Inferior parietal cortex (tissue), 1 donor: ENCODE measurements at regions not wholly inside any gene's neighbourhood (a gene's known extent, or its start where the extent isn't known, plus 50 kb on each side); places are given as distances from the start of the nearest gene placed in this dataset.

Experiments used
- DNase-seq: peaks from one replicate; pipeline ENCODE4 v3.0.0-alpha.2; 2016; ENCODE audit errors: extremely low spot score

DNA sequence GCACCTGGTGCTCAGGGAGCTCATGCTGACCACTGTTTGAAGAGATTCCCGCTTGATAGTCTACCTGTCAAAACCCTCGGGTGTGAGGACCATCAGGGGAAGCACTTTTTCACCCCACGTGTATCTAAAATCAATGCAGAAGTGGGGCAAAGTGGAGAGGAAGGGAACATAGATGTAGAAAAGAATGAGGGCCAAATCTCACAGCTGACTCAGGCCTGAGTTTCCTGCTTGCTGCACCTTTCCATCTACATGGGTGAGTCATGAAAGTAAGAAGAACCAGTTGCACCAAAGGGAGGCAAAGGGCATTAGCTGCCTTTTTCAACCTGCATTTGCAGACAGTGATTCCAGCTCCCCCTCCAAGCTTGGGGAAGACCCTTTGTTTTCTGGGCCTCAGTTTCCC, 100.2 kb upstream of the MYCN start:
- DNase-seq, result no peak

- DNase-seq, result no peak
Observed at GRCh38 chr2:15840969-15841368, 99.4 kb upstream of the MYCN start.

- no peak for DNase-seq
Observed at GRCh38 chr2:15841776-15842560, 98.4 kb upstream of the MYCN start.

DNA sequence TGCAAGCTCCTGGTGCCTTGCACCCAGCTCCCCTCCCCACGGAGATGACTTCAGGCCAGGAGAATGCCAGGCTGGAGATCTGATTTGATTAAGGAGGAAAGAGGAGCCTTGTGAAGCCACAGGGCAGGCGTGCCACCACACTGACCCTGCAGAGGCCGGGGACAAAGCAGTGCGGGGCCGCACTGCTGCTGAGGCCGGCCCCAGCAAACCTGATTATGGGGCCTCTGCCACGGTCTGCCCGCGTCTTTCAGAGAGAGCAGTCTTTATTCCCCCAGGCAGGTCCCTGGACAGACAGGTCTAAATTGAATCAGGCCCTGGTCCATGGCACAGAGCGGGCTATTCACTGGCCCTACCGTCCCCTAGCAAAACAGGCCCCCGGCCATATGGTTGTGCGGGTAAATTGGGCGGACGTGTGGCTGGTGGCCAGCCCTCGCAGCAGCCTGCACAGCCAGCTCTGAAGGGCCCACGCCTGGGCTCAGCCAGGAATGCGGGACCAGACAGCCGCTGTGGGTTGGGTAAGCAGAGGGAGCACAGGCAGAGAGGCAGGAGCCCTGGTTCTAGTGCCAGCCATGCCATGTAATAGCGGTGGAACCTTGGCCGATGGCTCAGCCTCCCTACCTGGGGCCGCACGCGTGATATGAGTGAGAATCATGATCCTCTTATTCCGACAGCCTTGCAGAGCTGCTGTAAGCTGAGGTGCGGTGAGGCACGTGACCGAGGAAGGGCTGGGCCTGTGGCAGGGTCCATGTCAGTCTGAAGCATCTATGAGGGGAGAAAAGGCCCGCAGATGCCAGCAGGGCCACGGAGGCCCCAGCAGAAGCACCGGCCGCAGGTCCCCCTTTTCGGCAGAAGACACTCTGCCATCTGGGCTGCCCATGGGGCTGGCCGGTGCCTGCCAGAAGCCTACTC, 97.3 kb upstream of the MYCN start:
- peak; percentile 19 for DNase-seq

- no peak for DNase-seq
Observed at GRCh38 chr2:15844211-15844801, 96.0 kb upstream of the MYCN start.

DNA sequence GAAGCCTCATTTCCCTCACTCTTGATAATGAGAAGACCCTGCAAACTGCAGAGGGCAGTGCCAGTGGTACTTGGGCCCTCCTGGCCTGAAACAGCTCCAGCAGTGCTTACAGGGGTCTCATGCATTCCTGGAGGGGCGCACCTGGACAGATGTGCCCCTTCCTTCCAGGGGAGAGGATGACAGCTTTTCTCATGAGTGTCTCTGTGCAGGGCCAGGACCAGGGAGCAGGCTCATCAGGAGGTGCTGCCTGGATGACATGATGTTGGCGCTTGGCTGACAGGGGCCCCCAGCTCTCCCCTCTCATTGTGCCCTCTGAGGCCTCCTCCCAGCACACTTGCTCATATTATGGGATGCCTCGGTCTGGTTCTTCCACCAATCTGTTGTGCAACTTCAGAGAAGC, 95.1 kb upstream of the MYCN start:
- no peak for DNase-seq

GRCh38 chr2:15845737-15846405, 94.5 kb upstream of the MYCN start:
- DNase-seq, result no peak

GRCh38 chr2:15846626-15847025, 93.7 kb upstream of the MYCN start:
- DNase-seq, result no peak

DNA sequence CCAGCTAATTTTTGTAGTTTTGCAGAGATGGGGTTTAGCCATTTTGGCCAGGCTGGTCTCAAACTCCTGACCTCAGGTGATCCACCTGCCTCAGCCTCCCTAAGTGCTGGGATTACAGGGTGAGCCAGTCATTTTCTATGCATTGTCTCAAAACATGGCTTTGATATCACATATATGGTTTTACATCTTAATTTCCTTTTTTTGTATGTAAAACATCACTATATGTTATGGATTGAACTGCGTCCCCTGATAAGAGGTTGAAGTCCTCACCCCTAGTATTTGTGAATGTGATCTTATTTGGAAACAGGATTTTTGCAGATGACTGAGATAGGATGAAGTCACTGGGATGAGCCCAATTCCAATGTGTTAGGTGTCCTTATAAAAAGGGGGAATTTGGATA, 89.8 kb upstream of the MYCN start:
- no peak for DNase-seq

- no peak for DNase-seq
Observed at GRCh38 chr2:15851076-15851693, 89.2 kb upstream of the MYCN start.

- DNase-seq, result no peak
Observed at GRCh38 chr2:15852811-15853210, 87.5 kb upstream of the MYCN start.

DNA sequence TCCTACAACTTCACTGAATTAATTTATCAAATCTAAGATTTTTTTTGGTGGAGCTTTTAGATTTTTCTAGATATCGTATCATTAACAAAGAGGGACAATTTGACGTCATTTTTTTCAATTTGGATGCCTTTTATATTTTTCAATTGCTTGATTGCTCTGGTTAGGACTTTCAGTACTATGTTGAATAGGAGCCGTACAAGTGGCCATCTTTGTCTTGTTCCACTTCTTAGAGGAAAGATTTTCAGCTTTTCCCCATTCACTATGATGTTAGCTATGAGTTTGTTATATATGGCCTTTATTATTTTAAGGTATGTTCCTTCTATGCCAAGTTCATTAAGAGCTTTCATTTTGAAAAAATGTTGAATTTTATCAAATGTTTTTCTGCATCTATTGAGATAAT, 86.4 kb upstream of the MYCN start:
- DNase-seq, result no peak

GRCh38 chr2:15855766-15856260, 84.5 kb upstream of the MYCN start:
- DNase-seq, result no peak

DNA sequence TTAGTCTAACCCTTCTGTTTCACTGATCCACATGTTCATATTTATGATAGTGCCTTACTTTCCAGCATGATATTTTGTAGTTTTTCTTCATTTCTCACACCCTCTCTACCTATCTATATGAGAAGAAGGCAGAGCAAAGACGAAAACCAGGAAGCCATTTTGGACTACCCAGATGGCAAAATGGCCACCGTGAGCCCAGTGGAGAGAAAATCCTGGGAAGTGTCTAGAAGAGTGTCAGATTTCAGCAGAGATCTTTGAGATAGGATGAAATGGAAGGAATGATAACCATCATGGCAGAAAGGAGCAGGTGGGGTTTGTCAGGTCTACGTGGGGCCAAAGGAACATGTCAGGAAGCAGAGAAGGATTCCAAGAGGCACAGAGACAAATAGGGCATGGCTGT, 84.0 kb upstream of the MYCN start:
- DNase-seq, result no peak

DNA sequence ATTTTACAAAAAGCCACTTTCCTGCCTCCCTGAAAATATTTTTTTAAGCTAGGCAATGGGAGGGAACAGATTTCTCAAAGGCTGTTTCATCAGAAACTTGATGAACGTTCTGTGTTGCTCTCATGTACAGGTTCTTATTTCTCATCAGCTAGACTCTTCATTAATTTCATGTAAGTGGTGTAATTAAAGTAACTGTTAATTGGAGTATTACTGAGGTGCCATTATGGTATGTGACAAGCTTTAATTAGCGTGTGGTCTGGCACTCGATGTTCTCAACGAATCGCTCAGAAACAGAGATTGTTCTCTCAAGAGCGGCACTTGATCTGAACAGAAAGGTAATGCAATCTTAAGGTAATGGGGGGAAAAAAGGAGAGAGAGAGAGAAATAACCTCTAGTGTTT, 81.9 kb upstream of the MYCN start:
- no peak for DNase-seq

DNA sequence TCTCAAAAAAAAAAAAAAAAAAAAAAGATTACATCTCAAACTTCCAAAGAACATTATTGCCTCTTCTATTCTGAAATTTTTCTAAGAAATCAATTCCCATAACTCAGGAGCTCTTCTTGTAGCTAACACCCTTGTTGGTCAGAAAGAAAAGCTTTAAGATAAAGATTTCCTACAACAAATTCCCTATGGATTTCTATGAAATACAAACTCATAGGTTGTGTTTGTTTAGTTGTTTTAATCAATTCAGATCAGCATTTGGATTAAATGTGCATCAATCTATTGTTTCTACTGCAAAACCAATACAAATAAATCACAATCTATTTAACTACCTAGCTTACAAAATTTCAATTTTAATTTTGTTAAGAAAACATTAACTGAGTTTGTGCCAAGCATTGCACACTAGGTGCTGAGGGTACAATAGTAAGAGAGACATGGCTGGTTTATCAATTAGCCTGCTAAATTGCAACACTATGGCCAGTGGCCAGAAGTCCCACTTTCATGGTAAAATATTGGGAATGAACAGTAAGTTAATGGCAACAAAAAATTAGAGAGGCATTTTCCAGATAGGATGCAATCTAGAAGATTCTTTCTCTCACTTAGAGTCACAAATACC, 80.2 kb upstream of the MYCN start:
- no peak for DNase-seq

DNA sequence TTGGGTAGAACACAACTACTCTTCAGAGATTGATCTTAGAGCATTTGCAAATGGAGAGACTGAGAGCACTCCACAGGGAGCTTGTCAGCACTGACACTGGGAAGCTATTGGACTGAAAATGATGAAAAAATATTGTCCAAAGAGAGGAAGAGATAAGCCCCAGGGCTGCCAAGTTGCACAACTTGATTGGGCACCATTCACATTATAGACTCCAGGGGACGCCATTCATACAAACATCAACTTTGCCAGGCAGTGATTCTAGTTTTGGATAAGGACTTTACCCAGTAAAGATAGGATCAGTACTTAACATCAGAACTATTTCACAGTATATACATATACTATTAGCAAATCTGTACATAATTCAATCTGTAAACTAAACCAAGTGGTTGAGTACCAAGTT, 79.6 kb upstream of the MYCN start:
- no peak for DNase-seq

DNA sequence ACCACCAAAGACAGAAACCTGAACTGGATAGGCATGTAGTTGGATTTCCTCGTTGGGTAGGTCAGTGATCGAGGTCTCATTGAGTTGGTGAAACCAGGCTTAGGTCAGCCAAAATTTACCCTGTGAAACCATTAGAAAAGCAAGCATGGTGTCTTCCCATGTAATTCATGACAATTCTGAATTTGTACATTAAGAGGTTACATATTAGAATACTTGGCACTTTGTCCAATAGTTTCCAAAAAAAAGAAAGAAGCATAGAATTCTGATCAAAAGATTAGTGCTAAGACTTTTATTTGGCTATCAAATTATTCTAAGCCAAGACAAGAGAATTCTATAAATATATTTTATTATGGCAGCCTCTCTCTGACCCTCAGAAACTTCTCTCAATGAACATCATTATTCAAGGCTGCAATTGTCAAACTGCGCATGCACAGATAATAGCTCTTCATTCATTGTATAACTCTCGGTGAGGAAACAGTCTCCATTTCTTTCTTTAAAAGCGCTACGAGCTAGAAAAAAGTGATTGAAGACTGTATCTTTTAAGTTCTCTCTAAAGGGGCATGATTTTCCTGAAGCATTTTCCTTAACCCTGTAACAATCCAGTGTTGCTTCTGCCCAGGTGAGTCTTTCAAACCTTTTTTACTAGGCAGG, 79.1 kb upstream of the MYCN start:
- DNase-seq, result no peak

DNA sequence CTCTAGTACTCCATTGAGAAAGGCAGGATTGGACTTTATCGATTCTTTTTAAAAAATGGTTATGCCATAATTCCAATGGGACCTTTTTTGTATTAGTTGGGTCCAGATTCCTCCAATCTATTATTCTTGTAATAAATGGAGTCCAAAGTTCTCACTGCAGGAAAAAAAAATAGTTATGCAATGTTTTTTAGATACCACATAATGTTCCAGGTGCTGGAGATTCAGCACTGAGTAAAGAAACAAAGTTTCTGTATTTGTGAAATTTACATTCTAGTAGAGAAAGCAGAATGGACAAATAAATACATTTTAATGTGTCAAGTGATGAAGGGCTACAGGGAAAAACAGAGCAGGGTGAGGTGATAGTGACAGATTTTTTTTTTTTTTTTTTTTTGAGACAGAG, 78.5 kb upstream of the MYCN start:
- DNase-seq, result no peak

DNA sequence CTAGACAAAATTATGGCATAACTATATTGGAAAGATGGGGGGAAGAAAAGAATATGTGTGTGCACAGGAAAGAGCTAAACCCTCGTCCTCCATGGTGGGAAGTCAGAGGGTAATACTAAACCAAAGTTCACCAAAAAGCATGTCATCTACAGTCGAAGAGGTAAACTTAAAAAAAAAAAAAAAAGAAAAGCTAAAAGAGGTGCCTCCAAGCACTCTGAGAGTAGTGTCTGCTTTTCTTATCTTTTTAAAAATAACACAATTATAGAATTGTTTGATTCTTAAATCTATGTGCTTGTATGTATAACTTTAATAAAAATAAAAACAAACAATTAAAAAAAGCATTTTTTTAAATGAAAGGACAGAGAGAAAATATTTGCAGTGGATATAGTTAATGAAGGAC, 77.3 kb upstream of the MYCN start:
- DNase-seq, result no peak
